ENCODE measurements at regions not wholly inside any gene's neighbourhood (a gene's known extent, or its start where the extent isn't known, plus 50 kb on each side); places are given as distances from the start of the nearest gene placed in this dataset.
"Not testable (repeated sequence)": the region's sequence is repeated elsewhere in the genome, so short reads cannot be mapped to it uniquely, and the experiment has no call there.

DNA sequence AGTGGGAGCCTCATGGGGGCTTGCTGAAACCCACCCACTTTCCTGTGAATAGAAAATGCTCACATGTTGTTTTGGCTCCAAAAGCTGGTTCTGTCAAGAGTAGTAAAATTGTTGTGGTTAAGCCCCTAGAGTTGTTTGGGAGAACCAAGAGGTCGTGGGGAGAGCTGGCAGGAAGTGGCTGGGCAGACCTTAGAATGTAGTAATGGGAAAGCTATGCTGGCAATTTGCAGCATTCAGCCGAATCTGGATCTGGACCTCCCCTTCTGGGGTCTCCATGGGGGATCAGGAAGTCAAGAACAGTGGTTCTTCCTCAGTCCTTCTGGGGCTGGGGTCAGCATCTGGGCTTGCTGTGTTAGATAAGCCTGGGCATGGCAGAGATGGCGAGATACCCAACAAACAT, 150.6 kb upstream of the TBX3 start:
- H3K27ac ChIP-seq, result no peak overlapping the region
- intact Hi-C loops (cut with DNase I), result no loop called here
- no peaks in the 10 kb centered on the region for H3K9me3 ChIP-seq
- no peak for DNase-seq
- H3K36me3 ChIP-seq, result no peaks in the 10 kb centered on the region
- H3K27me3 ChIP-seq, result no peaks in the 10 kb centered on the region
- no peaks in the 10 kb centered on the region for H3K4me1 ChIP-seq
- no peak for TF ChIP-seq POLR2A (IDR thresholded peaks at IDR 0.05)
- TF ChIP-seq, protein P1, sequence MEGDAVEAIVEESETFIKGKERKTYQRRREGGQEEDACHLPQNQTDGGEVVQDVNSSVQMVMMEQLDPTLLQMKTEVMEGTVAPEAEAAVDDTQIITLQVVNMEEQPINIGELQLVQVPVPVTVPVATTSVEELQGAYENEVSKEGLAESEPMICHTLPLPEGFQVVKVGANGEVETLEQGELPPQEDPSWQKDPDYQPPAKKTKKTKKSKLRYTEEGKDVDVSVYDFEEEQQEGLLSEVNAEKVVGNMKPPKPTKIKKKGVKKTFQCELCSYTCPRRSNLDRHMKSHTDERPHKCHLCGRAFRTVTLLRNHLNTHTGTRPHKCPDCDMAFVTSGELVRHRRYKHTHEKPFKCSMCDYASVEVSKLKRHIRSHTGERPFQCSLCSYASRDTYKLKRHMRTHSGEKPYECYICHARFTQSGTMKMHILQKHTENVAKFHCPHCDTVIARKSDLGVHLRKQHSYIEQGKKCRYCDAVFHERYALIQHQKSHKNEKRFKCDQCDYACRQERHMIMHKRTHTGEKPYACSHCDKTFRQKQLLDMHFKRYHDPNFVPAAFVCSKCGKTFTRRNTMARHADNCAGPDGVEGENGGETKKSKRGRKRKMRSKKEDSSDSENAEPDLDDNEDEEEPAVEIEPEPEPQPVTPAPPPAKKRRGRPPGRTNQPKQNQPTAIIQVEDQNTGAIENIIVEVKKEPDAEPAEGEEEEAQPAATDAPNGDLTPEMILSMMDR (IDR thresholded peaks at IDR 0.05), result no peak
- 72 to 76% methylated on average over 3 of the region's 3 CpGs for WGBS, 2 donors
- no peak overlapping the region for H3K4me3 ChIP-seq (replicated peaks in 1 of 3)

DNA sequence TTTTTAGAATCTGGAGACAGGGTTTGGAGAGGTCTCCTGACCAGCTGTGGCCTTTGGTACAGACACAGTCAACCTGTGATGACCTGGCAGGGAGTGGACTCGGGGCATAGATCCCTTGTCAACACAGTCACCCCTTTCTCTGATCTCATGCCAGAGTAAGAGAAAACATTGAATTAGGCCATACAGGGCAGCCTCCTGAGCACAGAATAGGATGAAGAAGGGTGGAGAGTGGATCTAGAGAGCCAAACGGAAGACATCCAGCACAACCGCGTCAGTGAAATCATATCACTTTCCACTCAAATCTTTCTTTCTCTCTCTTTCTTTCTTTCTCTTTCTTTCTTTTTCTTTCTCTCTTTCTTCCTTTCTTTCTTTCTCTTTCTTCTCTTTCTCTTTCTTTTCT, 145.9 kb upstream of the TBX3 start:
- intact Hi-C loops (cut with DNase I), result no loop called here
- no peak overlapping the region for H3K4me3 ChIP-seq (replicated peaks in 1 of 3)
- H3K9me3 ChIP-seq, result no peaks in the 10 kb centered on the region
- 86 to 87% methylated on average over 4 of the region's 4 CpGs for WGBS, 2 donors
- no peak for DNase-seq
- no peaks in the 10 kb centered on the region for H3K36me3 ChIP-seq
- H3K27me3 ChIP-seq, result no peaks in the 10 kb centered on the region
- no peak overlapping the region for H3K27ac ChIP-seq
- TF ChIP-seq, protein P1 (IDR thresholded peaks at IDR 0.05), result no peak
- TF ChIP-seq POLR2A (IDR thresholded peaks at IDR 0.05), result no peak
- no peaks in the 10 kb centered on the region for H3K4me1 ChIP-seq

DNA sequence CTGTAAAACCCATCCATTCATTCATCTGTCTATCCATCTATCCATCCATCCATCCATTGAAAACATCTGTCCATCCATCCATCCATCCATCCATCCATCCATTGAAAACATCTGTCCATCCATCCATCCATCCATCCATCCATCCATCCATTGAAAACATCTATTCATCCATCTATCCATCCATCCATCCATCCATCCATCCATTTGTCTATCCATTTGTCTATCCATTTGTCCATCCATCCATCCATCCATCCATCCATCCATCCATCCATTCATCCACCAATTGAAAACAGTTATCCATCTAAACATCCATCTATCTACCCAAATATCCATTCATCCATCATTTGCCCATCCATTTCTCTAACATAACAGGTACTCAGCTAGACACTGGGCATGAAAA, 145.3 kb upstream of the TBX3 start:
- H3K27me3 ChIP-seq; H3K27ac ChIP-seq; H3K4me3 ChIP-seq (replicated peaks in 1 of 3); H3K4me1 ChIP-seq; H3K36me3 ChIP-seq; DNase-seq; H3K9me3 ChIP-seq; intact Hi-C loops (cut with DNase I): not testable (repeated sequence)

DNA sequence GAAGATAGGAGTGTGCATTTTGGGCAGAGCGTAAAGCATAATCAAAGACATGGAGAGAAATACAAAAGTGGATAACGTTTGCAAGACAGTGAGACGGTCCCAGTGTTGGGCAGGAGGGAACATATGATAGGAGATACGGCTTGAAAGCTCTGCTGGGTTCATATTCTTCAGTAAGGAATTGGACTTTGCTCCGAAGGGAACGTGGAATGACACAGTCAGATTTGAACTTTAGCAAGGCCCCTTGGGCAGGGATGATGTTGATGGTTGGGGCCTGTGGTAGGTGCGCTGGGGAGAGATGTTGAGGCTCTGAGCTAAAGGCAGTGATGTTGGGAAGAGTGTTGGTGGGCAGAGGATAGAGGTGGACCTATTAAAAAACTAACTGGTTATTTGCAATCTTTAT, 143.5 kb upstream of the TBX3 start:
- H3K9me3 ChIP-seq, result no peaks in the 10 kb centered on the region
- TF ChIP-seq, protein P1 (IDR thresholded peaks at IDR 0.05), result no peak
- no peak for TF ChIP-seq POLR2A (IDR thresholded peaks at IDR 0.05)
- no peak overlapping the region for H3K4me3 ChIP-seq (replicated peaks in 1 of 3)
- no peak overlapping the region for H3K27ac ChIP-seq
- no peak for DNase-seq
- intact Hi-C loops (cut with DNase I), result no loop called here
- H3K36me3 ChIP-seq, result no peaks in the 10 kb centered on the region
- WGBS, 2 donors, result 93 to 95% methylated on average over 7 of the region's 7 CpGs
- no peaks in the 10 kb centered on the region for H3K27me3 ChIP-seq
- H3K4me1 ChIP-seq, result no peaks in the 10 kb centered on the region

DNA sequence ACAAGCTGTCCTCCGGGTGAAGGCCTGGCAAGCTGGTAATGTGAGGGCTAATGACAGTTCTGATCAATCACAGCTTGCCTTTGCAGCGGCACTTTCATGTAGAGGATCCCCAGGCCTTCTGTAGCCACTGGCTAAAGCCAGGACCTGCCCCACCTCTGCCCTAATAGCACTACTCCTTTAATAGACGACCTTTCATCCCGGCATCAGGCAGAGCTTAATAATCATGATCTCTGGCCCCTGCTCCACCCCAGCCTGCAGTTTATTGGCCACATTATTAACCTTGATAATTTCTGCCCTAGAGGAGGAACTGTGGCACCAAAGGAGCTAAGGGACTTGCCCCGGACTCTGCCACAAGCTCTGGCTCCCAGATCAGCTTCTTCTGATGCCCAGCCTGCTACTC, 142.3 kb upstream of the TBX3 start:
- Histone ChIP-seq H3K4me1 (no peaks in the 10 kb centered on the region), H3K4me3 (replicated peaks in 1 of 3) (no peak overlapping the region), H3K27me3 (no peaks in the 10 kb centered on the region), H3K27ac (no peak overlapping the region), H3K36me3 (no peaks in the 10 kb centered on the region), H3K9me3 (no peaks in the 10 kb centered on the region)
- no peak for TF ChIP-seq POLR2A (IDR thresholded peaks at IDR 0.05)
- TF ChIP-seq, protein P1 (IDR thresholded peaks at IDR 0.05), result no peak
- no peak for DNase-seq
- WGBS, 2 donors, result 84 to 88% methylated on average over 5 of the region's 5 CpGs
- intact Hi-C loops (cut with DNase I), result no loop called here

DNA sequence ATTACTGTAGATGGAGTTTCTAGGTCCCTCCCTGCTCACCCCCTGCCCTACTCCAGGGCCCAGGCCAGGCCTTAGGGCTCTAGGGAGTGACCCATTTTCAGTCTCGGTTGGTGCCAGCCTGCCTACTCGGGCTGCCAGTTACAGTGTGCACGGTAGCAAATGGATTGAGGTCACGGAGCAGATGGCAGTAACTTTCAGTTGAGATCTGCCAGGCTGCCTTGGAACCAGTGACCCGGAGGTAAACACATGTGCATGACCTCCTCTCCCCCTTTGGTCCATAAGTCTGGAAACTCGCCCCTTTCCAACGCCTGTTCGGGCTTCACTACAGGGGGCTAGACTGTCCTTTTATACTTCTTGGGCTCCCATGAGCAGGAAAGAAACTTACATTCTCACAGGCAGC, 139.7 kb upstream of the TBX3 start:
- no peak overlapping the region for H3K27ac ChIP-seq
- H3K4me3 ChIP-seq (replicated peaks in 1 of 3), result no peak overlapping the region
- TF ChIP-seq POLR2A (IDR thresholded peaks at IDR 0.05), result no peak
- TF ChIP-seq, protein P1 (IDR thresholded peaks at IDR 0.05), result no peak
- no peaks in the 10 kb centered on the region for H3K27me3 ChIP-seq
- no peak for DNase-seq
- intact Hi-C loops (cut with DNase I), result no loop called here
- H3K4me1 ChIP-seq, result no peaks in the 10 kb centered on the region
- 79 to 89% methylated on average over 8 of the region's 8 CpGs for WGBS, 2 donors
- no peaks in the 10 kb centered on the region for H3K36me3 ChIP-seq
- H3K9me3 ChIP-seq, result no peaks in the 10 kb centered on the region

Data from thyroid gland (tissue), 4 donors.